NCI-H128 (cell line): ENCODE measurements at regions not wholly inside any gene's neighbourhood (a gene's known extent, or its start where the extent isn't known, plus 50 kb on each side); places are given as distances from the start of the nearest gene placed in this dataset.

Source experiments
- DNase-seq: peaks from one replicate; lab custom pipeline; 2025; ENCODE audit not compliant: unreplicated experiment; lab: John Stamatoyannopoulos, UW

- no peak for DNase-seq
Measured at GRCh38 chr9:86836266-86836665, 111.0 kb downstream of the GAS1 start.

- DNase-seq: no peak
Measured at GRCh38 chr9:86830356-86830755, 117.0 kb downstream of the GAS1 start.

- no peak for DNase-seq
Measured at GRCh38 chr9:86829496-86830046, 117.7 kb downstream of the GAS1 start.

GRCh38 chr9:86828631-86829030 lies 118.7 kb downstream of the GAS1 start:
- DNase-seq: no peak

GRCh38 chr9:86827893-86828292 lies 119.4 kb downstream of the GAS1 start:
- DNase-seq: no peak

- no peak for DNase-seq
Measured at GRCh38 chr9:86825299-86825698, 122.0 kb downstream of the GAS1 start.

GRCh38 chr9:86822006-86822801 lies 125.1 kb downstream of the GAS1 start:
- DNase-seq: no peak

- DNase-seq: no peak
Measured at GRCh38 chr9:86821006-86821845, 126.1 kb downstream of the GAS1 start.

GRCh38 chr9:86819552-86819951 lies 127.8 kb downstream of the GAS1 start:
- DNase-seq: no peak

GRCh38 chr9:86818636-86819035 lies 128.7 kb downstream of the GAS1 start:
- DNase-seq: no peak

- no peak for DNase-seq
Measured at GRCh38 chr9:86816868-86817267, 130.4 kb downstream of the GAS1 start.

- DNase-seq: no peak
Measured at GRCh38 chr9:86816366-86816765, 130.9 kb downstream of the GAS1 start.

GRCh38 chr9:86812616-86813015 lies 134.7 kb downstream of the GAS1 start:
- DNase-seq: no peak

GRCh38 chr9:86809759-86810367 lies 137.4 kb downstream of the GAS1 start:
- DNase-seq: no peak

- DNase-seq: no peak
Measured at GRCh38 chr9:86809151-86809550, 138.2 kb downstream of the GAS1 start.

GRCh38 chr9:86807367-86807976 lies 139.8 kb downstream of the GAS1 start:
- no peak for DNase-seq

- DNase-seq: no peak
Measured at GRCh38 chr9:86804011-86804410, 143.3 kb downstream of the GAS1 start.

GRCh38 chr9:86802900-86803673 lies 144.2 kb downstream of the GAS1 start:
- no peak for DNase-seq

GRCh38 chr9:86801246-86801645 lies 146.1 kb downstream of the GAS1 start:
- no peak for DNase-seq

GRCh38 chr9:86800681-86801080 lies 146.6 kb downstream of the GAS1 start:
- DNase-seq: no peak
